DOHH2 (cell line): ENCODE measurements at regions not wholly inside any gene's neighbourhood (a gene's known extent, or its start where the extent isn't known, plus 50 kb on each side); places are given as distances from the start of the nearest gene placed in this dataset.

ENCODE experiments used
- EZH2phosphoT487 ChIP-seq: fragments of 200-600 bp; sonication (generic); IDR thresholded peaks from 2 replicates; pipeline ENCODE4 v1.6.1; 2017; ENCODE audit warnings: borderline replicate concordance, mild to moderate bottlenecking, antibody characterized with exemption, low read length, moderate library complexity, mixed read lengths
- TF ChIP-seq, protein P1 (sequence below): fragments of 200-600 bp; sonication (generic); IDR thresholded peaks from one replicate; pipeline ENCODE4 v1.5.1; 2014; ENCODE audit warnings: antibody characterized with exemption, mild to moderate bottlenecking, low read depth, low read length; ENCODE audit not compliant: poor library complexity, severe bottlenecking

DNA sequence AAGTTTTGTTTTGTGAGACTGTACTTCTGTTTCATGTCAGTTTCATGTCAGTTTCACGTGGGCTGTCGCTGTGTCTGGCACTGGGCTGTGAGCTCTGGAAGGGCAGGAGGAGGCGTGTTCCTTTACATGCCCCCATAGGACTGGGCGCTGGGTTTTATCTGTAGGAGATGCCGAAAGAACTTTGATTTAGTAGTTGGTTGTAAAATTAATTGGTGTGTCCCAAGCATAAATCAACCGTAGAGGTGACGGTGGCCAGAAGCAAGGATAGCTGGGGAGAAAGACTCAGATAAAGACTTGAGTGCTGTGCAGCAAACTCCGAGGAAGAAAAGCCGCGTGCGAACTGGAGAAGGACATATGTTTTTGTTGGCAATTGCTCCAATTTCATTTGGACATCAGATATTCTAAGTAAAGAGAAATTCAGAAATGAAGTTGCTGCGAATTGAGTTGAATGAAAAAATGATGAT lies 182.5 kb downstream of the VRK1 start:
- TF ChIP-seq, protein P1, sequence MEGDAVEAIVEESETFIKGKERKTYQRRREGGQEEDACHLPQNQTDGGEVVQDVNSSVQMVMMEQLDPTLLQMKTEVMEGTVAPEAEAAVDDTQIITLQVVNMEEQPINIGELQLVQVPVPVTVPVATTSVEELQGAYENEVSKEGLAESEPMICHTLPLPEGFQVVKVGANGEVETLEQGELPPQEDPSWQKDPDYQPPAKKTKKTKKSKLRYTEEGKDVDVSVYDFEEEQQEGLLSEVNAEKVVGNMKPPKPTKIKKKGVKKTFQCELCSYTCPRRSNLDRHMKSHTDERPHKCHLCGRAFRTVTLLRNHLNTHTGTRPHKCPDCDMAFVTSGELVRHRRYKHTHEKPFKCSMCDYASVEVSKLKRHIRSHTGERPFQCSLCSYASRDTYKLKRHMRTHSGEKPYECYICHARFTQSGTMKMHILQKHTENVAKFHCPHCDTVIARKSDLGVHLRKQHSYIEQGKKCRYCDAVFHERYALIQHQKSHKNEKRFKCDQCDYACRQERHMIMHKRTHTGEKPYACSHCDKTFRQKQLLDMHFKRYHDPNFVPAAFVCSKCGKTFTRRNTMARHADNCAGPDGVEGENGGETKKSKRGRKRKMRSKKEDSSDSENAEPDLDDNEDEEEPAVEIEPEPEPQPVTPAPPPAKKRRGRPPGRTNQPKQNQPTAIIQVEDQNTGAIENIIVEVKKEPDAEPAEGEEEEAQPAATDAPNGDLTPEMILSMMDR: no peak
- no peak for TF ChIP-seq EZH2phosphoT487
